IMR-90 (cell line): ENCODE measurements at regions not wholly inside any gene's neighbourhood (a gene's known extent, or its start where the extent isn't known, plus 50 kb on each side); places are given as distances from the start of the nearest gene placed in this dataset.
A peak's percentile ranks its signal among the peaks of the same experiment; 100 is the strongest.
"Not testable (repeated sequence)": the region's sequence is repeated elsewhere in the genome, so short reads cannot be mapped to it uniquely, and the experiment has no call there.

Experiments
- ATAC-seq: fragments of 200-7000 bp; cut with Tn5 transposase; 2 replicates; pipeline ENCODE4 v1.9.1; 2020; ENCODE audit warnings: low read depth, mild to moderate bottlenecking, moderate library complexity
- BruUV-seq: library from RNA; stranded (reverse); fragments of 400-500 nt; replicated peaks from 2 replicates; lab custom pipeline; 2021; lab: Mats Ljungman, UMichigan
- CTCF ChIA-PET: fragments of 300-600 bp; formaldehyde crosslinking; extraction: SDS; loops from one replicate; lab custom pipeline; 2021; ENCODE audit warnings: antibody characterized with exemption; lab: Yijun Ruan, JAX
- POLR2A ChIA-PET: fragments of 300-600 bp; sonication (Branson Sonifier 250); formaldehyde crosslinking; loops from one replicate; lab custom pipeline; 2022; ENCODE audit warnings: antibody characterized with exemption; ENCODE audit not compliant: unreplicated experiment; lab: Charles Lee
- DNase-seq: peaks from one replicate; pipeline ENCODE4 v3.0.0; 2013
- H2AFZ ChIP-seq: replicated peaks from 2 replicates; pipeline ENCODE3; 2013; ENCODE audit warnings: low read length, mild to moderate bottlenecking; ENCODE audit not compliant: poor library complexity
- H2AK5ac ChIP-seq: 2 replicates; pipeline ENCODE4 v1.6.1; 2013; ENCODE audit warnings: low read depth, low read length, inconsistent platforms
- H2AK9ac ChIP-seq: replicated peaks from 2 replicates; pipeline ENCODE3; 2013; ENCODE audit warnings: mild to moderate bottlenecking, low read depth, low read length, moderate library complexity; ENCODE audit not compliant: poor library complexity
- H2BK120ac ChIP-seq: 2 replicates; pipeline ENCODE4 v1.6.1; 2013; ENCODE audit warnings: low read depth, low read length, inconsistent platforms
- H2BK15ac ChIP-seq: 3 replicates; pipeline ENCODE4 v1.6.1; 2013; ENCODE audit warnings: low read depth, low read length, inconsistent platforms
- H2BK20ac ChIP-seq: 2 replicates; pipeline ENCODE4 v1.6.1; 2013; ENCODE audit warnings: low read depth, mild to moderate bottlenecking, inconsistent platforms, low read length, moderate library complexity
- H2BK5ac ChIP-seq: 2 replicates; pipeline ENCODE4 v1.6.1; 2013; ENCODE audit warnings: mild to moderate bottlenecking, low read depth, low read length, inconsistent platforms; ENCODE audit not compliant: poor library complexity, severe bottlenecking
- H3K14ac ChIP-seq: replicated peaks from 2 replicates; pipeline ENCODE4 v1.6.1; 2013; ENCODE audit warnings: low read depth, low read length, inconsistent platforms
- H3K18ac ChIP-seq: 2 replicates; pipeline ENCODE4 v1.6.1; 2013; ENCODE audit warnings: low read depth, low read length, control low read depth
- H3K23ac ChIP-seq: 2 replicates; pipeline ENCODE4 v1.6.1; 2013; ENCODE audit warnings: low read depth, low read length, inconsistent platforms
- H3K27ac ChIP-seq: 2 replicates; pipeline ENCODE4 v1.5.1; 2013; ENCODE audit warnings: mild to moderate bottlenecking, control low read depth, low read length; ENCODE audit not compliant: insufficient read depth
- H3K27me3 ChIP-seq: 2 replicates; pipeline ENCODE4 v1.6.1; 2013; ENCODE audit warnings: low read length; ENCODE audit not compliant: control insufficient read depth, insufficient read depth
- H3K36me3 ChIP-seq: 2 replicates; pipeline ENCODE4 v1.6.1; 2013; ENCODE audit warnings: low read length, mixed read lengths; ENCODE audit not compliant: control insufficient read depth, insufficient read depth
- H3K4ac ChIP-seq: 2 replicates; pipeline ENCODE4 v1.6.1; 2013; ENCODE audit warnings: low read depth, low read length, inconsistent platforms
- H3K4me1 ChIP-seq: 2 replicates; pipeline ENCODE4 v1.6.1; 2013; ENCODE audit warnings: low read length, mixed read lengths; ENCODE audit not compliant: control insufficient read depth, insufficient read depth
- H3K4me2 ChIP-seq: 2 replicates; pipeline ENCODE4 v1.6.1; 2013; ENCODE audit warnings: low read depth, mild to moderate bottlenecking, control low read depth, low read length, moderate library complexity
- H3K4me3 ChIP-seq: 2 replicates; pipeline ENCODE4 v1.5.1; 2013; ENCODE audit warnings: low read depth, mild to moderate bottlenecking, control low read depth, low read length, moderate library complexity; ENCODE audit not compliant: insufficient read depth
- H3K56ac ChIP-seq: 2 replicates; pipeline ENCODE4 v1.6.1; 2013; ENCODE audit warnings: low read length, inconsistent platforms; ENCODE audit not compliant: insufficient read depth; ENCODE audit errors: extremely low read depth
- H3K79me1 ChIP-seq, 2 experiments: 2 replicates each; pipeline ENCODE4 v1.6.1; 2013; ENCODE audit warnings: low read length in 2 of 2, inconsistent platforms in 1 of 2, low read depth in 1 of 2
- H3K9ac ChIP-seq: 2 replicates; pipeline ENCODE4 v1.6.1; 2013; ENCODE audit warnings: low read depth, low read length, control low read depth
- H3K9me1 ChIP-seq: 2 replicates; pipeline ENCODE4 v1.6.1; 2013; ENCODE audit warnings: low read length, inconsistent platforms; ENCODE audit not compliant: insufficient read depth
- H3K9me3 ChIP-seq: 2 replicates; pipeline ENCODE4 v1.6.1; 2013; ENCODE audit warnings: low read length; ENCODE audit not compliant: control insufficient read depth, insufficient read depth
- H4K20me1 ChIP-seq: 2 replicates; pipeline ENCODE4 v1.6.1; 2013; ENCODE audit warnings: low read length, inconsistent platforms; ENCODE audit not compliant: insufficient read depth
- H4K5ac ChIP-seq: 2 replicates; pipeline ENCODE4 v1.6.1; 2013; ENCODE audit warnings: mild to moderate bottlenecking, low read depth, low read length, control low read depth
- H4K8ac ChIP-seq, 2 experiments: 2 replicates each; pipeline ENCODE4 v1.6.1; 2013; ENCODE audit warnings: low read depth in 2 of 2, low read length in 2 of 2, control low read depth in 1 of 2, inconsistent platforms in 1 of 2
- H4K91ac ChIP-seq: 2 replicates; pipeline ENCODE4 v1.6.1; 2013; ENCODE audit warnings: low read depth, low read length, inconsistent platforms; ENCODE audit not compliant: insufficient read depth
- MAFK ChIP-seq: IDR thresholded peaks from 2 replicates; pipeline ENCODE4 v1.6.1; 2012; ENCODE audit warnings: low read depth, low read length, improper control_type of control experiment
- WGBS, 2 experiments: methylation state at CpG; one replicate each; pipeline versions ENCODE4 v1.1.5 to v1.1.7; 2013; ENCODE audit warnings: missing lambda C conversion rate in 2 of 2; ENCODE audit not compliant: insufficient read length in 1 of 2; ENCODE audit errors: extremely low coverage in 2 of 2; 5-methylcytosine and 5-hydroxymethylcytosine counted together
- dilution Hi-C: fragments of 300-500 bp; cut with HindIII; formaldehyde crosslinking; loops from one replicate; pipeline ENCODE4 v1.14.3; 2018; ENCODE audit warnings: low sequenced_read_pairs; ENCODE audit not compliant: unreplicated experiment
- in situ Hi-C: fragments of 300-500 bp; cut with MboI; formaldehyde crosslinking; loops from 3 replicates; pipeline ENCODE4 v1.14.3; 2019; ENCODE audit warnings: low sequenced_read_pairs, inconsistent platforms, mixed read lengths
- intact Hi-C: fragments of 100-400 bp; cut with micrococcal nuclease; formaldehyde crosslinking; loops from 2 replicates; pipeline ENCODE4 v1.10.0; 2022

DNA sequence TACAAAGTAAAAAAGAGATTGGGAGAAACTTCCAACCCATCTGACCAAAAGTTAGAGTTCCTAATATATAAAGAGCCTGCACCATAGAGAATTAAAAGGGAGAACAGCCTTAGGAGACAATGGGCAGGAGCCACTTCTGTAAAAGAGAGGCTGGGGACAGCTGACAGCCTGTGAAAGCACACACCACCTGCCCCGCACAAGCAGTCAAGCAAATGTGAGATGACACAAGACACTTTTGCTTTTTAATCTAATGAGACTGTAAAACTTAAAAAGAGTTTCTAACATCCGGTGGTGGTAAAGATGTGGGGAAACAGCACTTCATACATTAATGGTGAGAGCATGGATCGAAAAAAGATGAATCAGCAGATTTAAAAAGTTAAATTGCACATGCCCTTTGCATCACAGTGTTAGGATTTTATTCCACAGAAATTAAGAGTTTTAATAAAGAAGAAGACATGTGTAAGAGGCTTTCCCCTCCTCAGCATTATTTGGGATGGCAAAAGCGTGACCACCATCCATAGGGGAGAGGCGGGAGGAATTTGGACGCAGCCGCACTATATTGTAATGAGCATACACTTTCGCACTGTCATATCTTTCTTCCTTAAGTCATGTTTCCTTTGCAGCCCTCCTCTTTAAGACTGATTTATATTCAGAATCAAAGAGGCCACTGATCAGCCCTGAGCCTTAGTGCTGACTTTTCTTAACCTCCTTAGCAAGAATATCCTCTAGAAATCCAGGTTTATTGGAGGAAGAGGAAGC is 322.2 kb upstream of the CHRNA7 start:
- intact Hi-C loops, H3K27ac ChIP-seq, H3K56ac ChIP-seq, H3K4me2 ChIP-seq, ATAC-seq, H3K4ac ChIP-seq, H3K23ac ChIP-seq, H4K91ac ChIP-seq, POLR2A ChIA-PET, H4K20me1 ChIP-seq, DNase-seq, H3K36me3 ChIP-seq, H3K27me3 ChIP-seq, H2BK15ac ChIP-seq, dilution Hi-C loops, H3K9me1 ChIP-seq, H3K18ac ChIP-seq, H2BK20ac ChIP-seq, H4K5ac ChIP-seq, in situ Hi-C loops, H3K4me1 ChIP-seq, H3K4me3 ChIP-seq, H2BK5ac ChIP-seq, H2AK5ac ChIP-seq, BruUV-seq, H3K79me1 ChIP-seq, H2AK9ac ChIP-seq, H3K14ac ChIP-seq, H2BK120ac ChIP-seq, H3K9ac ChIP-seq, H2AFZ ChIP-seq, H3K9me3 ChIP-seq, H4K8ac ChIP-seq, CTCF ChIA-PET: not testable (repeated sequence)
- peak; percentile 46 for TF ChIP-seq MAFK
- WGBS, 2 experiments, result no CpG with 5 or more reads among the region's 8 CpGs

DNA sequence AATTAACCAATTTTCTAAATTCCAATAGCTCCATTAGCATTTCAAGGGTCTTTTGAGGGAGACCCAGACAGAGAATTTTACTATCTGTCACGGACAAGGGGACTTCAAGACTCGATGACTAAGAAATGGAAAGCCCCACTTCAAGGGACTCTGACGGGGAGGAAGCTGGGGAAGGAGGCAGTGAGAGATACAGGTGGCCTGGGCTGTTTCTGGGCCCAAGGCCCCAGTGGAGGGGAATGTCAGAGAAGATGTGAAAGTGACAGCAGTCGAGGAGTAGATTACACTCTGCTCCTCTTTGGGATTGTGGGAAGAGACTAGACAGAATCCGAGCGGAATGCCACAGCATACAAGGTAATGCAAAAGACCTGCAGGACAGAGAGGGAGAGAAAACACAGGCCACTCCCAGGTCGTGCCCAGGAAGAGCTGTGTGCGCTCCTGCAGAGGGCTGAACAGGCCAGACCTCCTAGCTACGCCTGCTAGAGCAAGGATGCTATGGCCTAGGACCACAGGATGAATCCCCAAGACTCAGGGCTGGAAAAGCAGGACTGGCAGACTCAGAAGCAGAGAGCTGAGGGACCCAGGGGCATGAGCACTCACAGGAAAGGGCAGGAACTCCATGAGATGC is 321.5 kb upstream of the CHRNA7 start:
- DNase-seq, H2BK15ac ChIP-seq, H3K27me3 ChIP-seq, H3K9ac ChIP-seq, H3K4me3 ChIP-seq, H3K23ac ChIP-seq, H2AFZ ChIP-seq, H2AK9ac ChIP-seq, H3K36me3 ChIP-seq, CTCF ChIA-PET, BruUV-seq, H3K4me1 ChIP-seq, POLR2A ChIA-PET, H3K56ac ChIP-seq, in situ Hi-C loops, H4K5ac ChIP-seq, H3K14ac ChIP-seq, H3K4ac ChIP-seq, dilution Hi-C loops, H2BK20ac ChIP-seq, H4K8ac ChIP-seq, H3K9me3 ChIP-seq, H3K4me2 ChIP-seq, ATAC-seq, H4K91ac ChIP-seq, H3K18ac ChIP-seq, H3K27ac ChIP-seq, H2BK120ac ChIP-seq, H3K9me1 ChIP-seq, intact Hi-C loops, H2BK5ac ChIP-seq, H4K20me1 ChIP-seq, H3K79me1 ChIP-seq, H2AK5ac ChIP-seq: not testable (repeated sequence)
- whole genome bisulfite sequencing, 2 experiments, result no CpG with 5 or more reads among the region's 9 CpGs
